ENCODE measurements at regions not wholly inside any gene's neighbourhood (a gene's known extent, or its start where the extent isn't known, plus 50 kb on each side); places are given as distances from the start of the nearest gene placed in this dataset.

DNA sequence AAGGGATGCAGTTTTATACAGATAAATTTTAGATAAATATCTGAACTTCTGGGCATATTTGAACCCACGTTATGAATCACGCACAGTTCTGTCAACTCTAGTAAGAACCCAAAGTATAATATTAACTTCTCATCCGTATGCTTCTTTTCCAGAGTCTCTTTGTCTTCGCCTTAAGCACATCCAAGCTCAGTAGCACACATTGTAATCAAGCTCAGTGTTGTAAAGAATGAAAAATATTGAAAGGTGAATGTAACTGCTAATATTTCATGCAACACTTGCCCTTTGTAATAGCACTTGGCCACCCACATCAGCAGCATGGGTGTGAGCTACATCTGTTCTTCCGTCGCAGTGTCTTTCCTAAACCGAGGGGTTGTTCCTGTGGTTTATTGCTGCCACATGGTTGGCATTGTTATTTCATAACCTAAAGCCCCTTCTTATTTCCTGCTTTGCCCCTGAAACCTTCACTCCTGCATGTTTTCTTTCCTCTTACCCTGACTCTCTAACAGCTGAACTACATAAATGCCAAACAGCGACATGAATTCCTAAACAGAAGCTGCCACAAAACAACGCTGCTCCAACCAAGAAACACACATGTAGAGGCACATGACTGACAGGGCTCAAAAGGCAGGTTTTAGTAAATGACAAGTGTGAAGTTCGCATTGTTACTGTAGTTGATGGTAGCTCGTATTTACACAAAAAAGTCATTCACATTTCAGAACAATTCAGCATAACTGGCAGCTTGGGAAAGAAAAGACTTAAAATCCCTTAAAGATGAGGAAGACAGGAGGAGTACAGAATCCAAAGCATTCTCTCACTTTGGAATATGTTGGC, 190.1 kb upstream of the MEF2C start:
- WGBS, 2 donors = 57 to 81% methylated on average over 11 of the region's 11 CpGs
- Histone ChIP-seq H3K4me1 (no peaks in the 10 kb centered on the region), H3K36me3 (no peaks in the 10 kb centered on the region), H3K4me3 (no peak overlapping the region), H3K27ac (no peak overlapping the region), H3K27me3 (no peaks in the 10 kb centered on the region), H3K9me3 (no peaks in the 10 kb centered on the region)
- TF ChIP-seq EP300 (IDR thresholded peaks at IDR 0.05) (no peak), POLR2AphosphoS5 (IDR thresholded peaks at IDR 0.05) (no peak), POLR2A (IDR thresholded peaks at IDR 0.05) (no peak)
- TF ChIP-seq, protein P1, sequence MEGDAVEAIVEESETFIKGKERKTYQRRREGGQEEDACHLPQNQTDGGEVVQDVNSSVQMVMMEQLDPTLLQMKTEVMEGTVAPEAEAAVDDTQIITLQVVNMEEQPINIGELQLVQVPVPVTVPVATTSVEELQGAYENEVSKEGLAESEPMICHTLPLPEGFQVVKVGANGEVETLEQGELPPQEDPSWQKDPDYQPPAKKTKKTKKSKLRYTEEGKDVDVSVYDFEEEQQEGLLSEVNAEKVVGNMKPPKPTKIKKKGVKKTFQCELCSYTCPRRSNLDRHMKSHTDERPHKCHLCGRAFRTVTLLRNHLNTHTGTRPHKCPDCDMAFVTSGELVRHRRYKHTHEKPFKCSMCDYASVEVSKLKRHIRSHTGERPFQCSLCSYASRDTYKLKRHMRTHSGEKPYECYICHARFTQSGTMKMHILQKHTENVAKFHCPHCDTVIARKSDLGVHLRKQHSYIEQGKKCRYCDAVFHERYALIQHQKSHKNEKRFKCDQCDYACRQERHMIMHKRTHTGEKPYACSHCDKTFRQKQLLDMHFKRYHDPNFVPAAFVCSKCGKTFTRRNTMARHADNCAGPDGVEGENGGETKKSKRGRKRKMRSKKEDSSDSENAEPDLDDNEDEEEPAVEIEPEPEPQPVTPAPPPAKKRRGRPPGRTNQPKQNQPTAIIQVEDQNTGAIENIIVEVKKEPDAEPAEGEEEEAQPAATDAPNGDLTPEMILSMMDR (IDR thresholded peaks at IDR 0.05) = no peak
- no peak for DNase-seq
- intact Hi-C loops (cut with DNase I) = no loop called here

DNA sequence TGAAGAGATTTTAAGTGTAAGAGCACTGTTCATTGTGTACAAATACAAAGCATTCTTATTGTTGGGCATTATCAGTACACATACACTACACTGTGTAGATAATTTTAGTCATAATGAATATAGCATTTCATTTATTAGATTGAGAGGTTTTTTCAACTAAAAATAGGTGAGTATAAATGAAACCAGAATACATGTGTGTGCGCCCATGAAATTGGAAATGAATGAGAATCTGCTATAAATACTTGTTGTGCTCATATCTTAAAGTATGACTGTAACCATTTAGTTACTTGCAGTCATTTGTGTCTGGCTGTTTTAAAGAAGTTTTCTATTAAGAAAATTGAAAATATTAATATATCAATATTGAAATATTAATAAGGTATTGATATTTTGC, 189.0 kb upstream of the MEF2C start:
- DNase-seq = no peak
- H3K36me3 ChIP-seq = no peaks in the 10 kb centered on the region
- no peaks in the 10 kb centered on the region for H3K4me1 ChIP-seq
- H3K4me3 ChIP-seq = no peak overlapping the region
- intact Hi-C loops (cut with DNase I) = no loop called here
- 86 to 90% methylated on average over 1 of the region's 1 CpG for WGBS, 2 donors
- H3K27ac ChIP-seq = no peak overlapping the region
- H3K9me3 ChIP-seq = no peaks in the 10 kb centered on the region
- TF ChIP-seq POLR2A (IDR thresholded peaks at IDR 0.05) = no peak
- TF ChIP-seq EP300 (IDR thresholded peaks at IDR 0.05) = no peak
- no peak for TF ChIP-seq POLR2AphosphoS5 (IDR thresholded peaks at IDR 0.05)
- H3K27me3 ChIP-seq = no peaks in the 10 kb centered on the region

DNA sequence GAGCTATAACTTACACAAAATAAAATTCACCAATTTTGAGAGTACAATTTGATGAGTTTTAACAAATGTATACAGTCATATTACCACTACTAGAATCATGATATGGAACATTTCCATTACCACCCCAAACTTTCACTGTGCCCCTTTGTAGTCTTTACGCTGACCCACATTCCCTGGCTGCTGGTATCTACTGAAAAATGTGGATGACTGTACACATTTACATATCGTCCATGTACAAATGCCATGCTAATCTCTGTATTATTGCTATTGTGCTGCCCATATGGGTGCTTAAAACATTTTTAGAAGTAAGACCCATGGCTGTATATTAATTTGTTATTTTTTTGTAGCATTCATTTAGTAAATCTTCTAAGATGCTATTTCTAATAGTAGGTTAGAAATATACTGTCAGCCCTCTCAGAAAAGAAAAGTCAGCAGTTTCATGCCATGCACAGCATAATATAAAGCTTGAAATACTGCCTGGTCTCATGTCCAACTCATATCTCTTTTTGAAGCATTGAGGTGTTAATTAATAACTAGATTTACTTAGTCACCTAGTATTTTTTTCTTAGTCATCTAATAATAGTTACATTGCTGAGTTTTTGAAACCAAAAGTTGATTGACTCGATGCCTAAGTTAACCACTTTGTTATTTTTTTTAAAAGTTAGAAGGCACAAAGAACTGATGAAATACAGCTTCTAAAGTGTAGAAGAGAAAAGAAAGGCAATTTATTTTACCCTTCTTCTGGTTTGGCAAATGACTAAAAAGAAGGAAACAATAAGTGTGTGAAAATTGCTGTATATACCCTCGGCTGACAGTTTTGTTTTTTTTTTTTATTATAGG, 188.3 kb upstream of the MEF2C start:
- DNase-seq = no peak
- TF ChIP-seq, protein P1 (IDR thresholded peaks at IDR 0.05) = no peak
- TF ChIP-seq POLR2AphosphoS5 (IDR thresholded peaks at IDR 0.05) (no peak), EP300 (IDR thresholded peaks at IDR 0.05) (no peak), POLR2A (IDR thresholded peaks at IDR 0.05) (no peak)
- 75 to 80% methylated on average over 4 of the region's 4 CpGs for WGBS, 2 donors
- no peaks in the 10 kb centered on the region for H3K9me3 ChIP-seq
- H3K27me3 ChIP-seq = no peaks in the 10 kb centered on the region
- no peak overlapping the region for H3K27ac ChIP-seq
- no peak overlapping the region for H3K4me3 ChIP-seq
- H3K36me3 ChIP-seq = no peaks in the 10 kb centered on the region
- intact Hi-C loops (cut with DNase I) = no loop called here
- no peaks in the 10 kb centered on the region for H3K4me1 ChIP-seq

DNA sequence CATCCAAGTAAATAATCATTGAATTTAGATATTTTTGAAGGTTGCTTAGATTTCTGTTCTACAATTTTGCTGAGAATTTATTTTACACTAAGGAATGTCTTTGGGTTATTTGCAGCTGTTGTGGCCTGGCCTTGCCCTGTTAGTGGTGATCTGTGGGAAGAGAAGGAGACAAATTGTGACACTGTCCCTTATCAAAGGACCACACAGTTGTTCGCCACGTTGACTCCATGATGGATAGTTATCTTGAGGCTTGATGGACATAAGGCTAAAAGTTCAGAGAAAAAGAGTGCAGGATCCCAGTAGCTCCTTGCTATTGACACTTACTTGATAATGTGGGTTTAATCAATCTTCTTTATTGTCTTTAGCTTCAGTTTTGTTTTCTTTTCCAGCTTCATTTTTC, 186.6 kb upstream of the MEF2C start:
- DNase-seq = no peak
- no peaks in the 10 kb centered on the region for H3K4me1 ChIP-seq
- TF ChIP-seq EP300 (IDR thresholded peaks at IDR 0.05) = no peak
- no peak for TF ChIP-seq POLR2AphosphoS5 (IDR thresholded peaks at IDR 0.05)
- TF ChIP-seq, protein P1 (IDR thresholded peaks at IDR 0.05) = no peak
- no peak for TF ChIP-seq POLR2A (IDR thresholded peaks at IDR 0.05)
- no peak overlapping the region for H3K27ac ChIP-seq
- H3K4me3 ChIP-seq = no peak overlapping the region
- no peaks in the 10 kb centered on the region for H3K9me3 ChIP-seq
- no peaks in the 10 kb centered on the region for H3K36me3 ChIP-seq
- 87 to 88% methylated on average over 2 of the region's 2 CpGs for WGBS, 2 donors
- H3K27me3 ChIP-seq = no peaks in the 10 kb centered on the region
- intact Hi-C loops (cut with DNase I) = no loop called here

DNA sequence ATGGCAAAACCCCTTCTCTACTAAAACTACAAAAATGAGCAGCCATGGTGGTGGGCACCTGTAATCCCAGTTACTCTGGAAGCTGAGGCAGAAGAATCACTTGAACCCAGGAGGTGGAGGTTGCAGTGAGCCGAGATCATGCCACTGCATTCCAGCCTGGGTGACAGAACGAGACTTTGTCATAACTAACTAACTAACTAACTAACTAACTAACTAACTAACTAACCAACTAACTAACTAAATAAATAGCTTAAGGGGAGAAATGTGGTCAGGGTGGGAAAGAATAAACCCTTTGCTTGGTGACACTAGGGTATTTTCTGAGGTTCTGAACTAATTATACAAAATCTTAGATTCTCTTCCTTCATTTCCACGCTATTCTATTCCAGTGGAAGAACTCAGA, 184.4 kb upstream of the MEF2C start:
- H3K27ac ChIP-seq = no peak overlapping the region
- WGBS, 2 donors = 97% methylated on average over 3 of the region's 3 CpGs
- TF ChIP-seq POLR2AphosphoS5 (IDR thresholded peaks at IDR 0.05) (no peak), EP300 (IDR thresholded peaks at IDR 0.05) (no peak), POLR2A (IDR thresholded peaks at IDR 0.05) (no peak)
- TF ChIP-seq, protein P1 (IDR thresholded peaks at IDR 0.05) = no peak
- no peaks in the 10 kb centered on the region for H3K9me3 ChIP-seq
- H3K36me3 ChIP-seq = no peaks in the 10 kb centered on the region
- intact Hi-C loops (cut with DNase I) = no loop called here
- no peak for DNase-seq
- H3K4me1 ChIP-seq = no peaks in the 10 kb centered on the region
- no peaks in the 10 kb centered on the region for H3K27me3 ChIP-seq
- H3K4me3 ChIP-seq = no peak overlapping the region
